HCT116 (cell line): ENCODE measurements at regions not wholly inside any gene's neighbourhood (a gene's known extent, or its start where the extent isn't known, plus 50 kb on each side); places are given as distances from the start of the nearest gene placed in this dataset.

Experiments used
- ATAC-seq: fragments of 200-7000 bp; cut with Tn5 transposase; 2 replicates; pipeline ENCODE4 v1.9.1; 2020; ENCODE audit warnings: mild to moderate bottlenecking, moderate library complexity
- BruUV-seq: library from RNA; stranded (reverse); fragments of 400-500 nt; replicated peaks from 2 replicates; lab custom pipeline; 2021; lab: Mats Ljungman, UMichigan
- CTCF ChIA-PET: fragments of 300-600 bp; sonication (Branson Sonifier 250); formaldehyde crosslinking; loops from one replicate; lab custom pipeline; 2021; ENCODE audit warnings: antibody characterized with exemption; lab: Charles Lee
- POLR2A ChIA-PET: fragments of 300-600, 350-600 bp; sonication (Branson Sonifier 250); formaldehyde crosslinking; loops from one replicate; lab custom pipeline; 2021; ENCODE audit warnings: antibody characterized with exemption; lab: Charles Lee
- RAD21 ChIA-PET, 2 experiments: fragments of 300-600 bp; sonication (Branson Sonifier 250); formaldehyde crosslinking; loops; one replicate each; lab custom pipeline; 2023; ENCODE audit warnings: low total read pairs in 2 of 2; ENCODE audit not compliant: uncharacterized antibody in 2 of 2, unreplicated experiment in 2 of 2, low non-redundant PET in 1 of 2; lab: Charles Lee
- DNase-seq: peaks from one replicate; pipeline ENCODE4 v3.0.0-alpha.2; 2010; ENCODE audit warnings: low read depth, low spot score
- H2AFZ ChIP-seq: fragments of 200-600 bp; shearing (Covaris generic), sonication (generic); 2 replicates; pipeline ENCODE4 v1.6.1; 2017; ENCODE audit warnings: low read depth, mixed run types, mixed read lengths, antibody characterized with exemption, low read length; ENCODE audit not compliant: poor library complexity, severe bottlenecking
- H3K27ac ChIP-seq: 2 replicates; pipeline ENCODE4 v1.5.1; 2012; ENCODE audit warnings: low read depth, low read length
- H3K27me3 ChIP-seq: fragments of 200-600 bp; sonication (generic); 2 replicates; pipeline ENCODE4 v1.6.1; 2016; ENCODE audit warnings: mixed run types, low read length, mixed read lengths; ENCODE audit not compliant: insufficient read depth
- H3K36me3 ChIP-seq, 2 experiments: fragments of 200-500 bp in 1 of 2; fragments of 200-600 bp in 1 of 2; sonication (Bioruptor generic) in 1 of 2; sonication (generic) in 1 of 2; 2 replicates each; pipeline versions ENCODE4 v1.5.1 to v1.6.1; 2014 to 2016; ENCODE audit warnings: low read length in 2 of 2, inconsistent platforms in 1 of 2, mixed read lengths in 1 of 2, mixed run types in 1 of 2; ENCODE audit not compliant: insufficient read depth in 2 of 2, control insufficient read depth in 1 of 2
- H3K4me1 ChIP-seq, 2 experiments: fragments of 200-600 bp in 1 of 2; sonication (generic) in 1 of 2; 2 replicates each; pipeline versions ENCODE4 v1.5.1 to v1.6.1; 2012 to 2017; ENCODE audit warnings: low read length in 2 of 2, inconsistent platforms in 1 of 2, mild to moderate bottlenecking in 1 of 2, mixed read lengths in 1 of 2, mixed run types in 1 of 2, moderate library complexity in 1 of 2; ENCODE audit not compliant: insufficient read depth in 2 of 2, control insufficient read depth in 1 of 2
- H3K4me2 ChIP-seq: fragments of 200-600 bp; sonication (generic); 2 replicates; pipeline ENCODE4 v1.6.1; 2017; ENCODE audit warnings: mixed run types, low read length, mixed read lengths
- H3K4me3 ChIP-seq, 2 experiments: fragments of 200-600 bp in 1 of 2; sonication (generic) in 1 of 2; replicated peaks in 1 of 2; 2 replicates each; pipeline ENCODE4 v1.5.1; 2011 to 2016; ENCODE audit warnings: low read length in 2 of 2, control low read depth in 1 of 2, low read depth in 1 of 2, mild to moderate bottlenecking in 1 of 2, mixed read lengths in 1 of 2, mixed run types in 1 of 2
- H3K79me2 ChIP-seq: fragments of 200-600 bp; sonication (generic); 2 replicates; pipeline ENCODE4 v1.6.1; 2017; ENCODE audit warnings: mild to moderate bottlenecking, mixed run types, low read length, moderate library complexity, mixed read lengths; ENCODE audit not compliant: insufficient read depth
- H3K9ac ChIP-seq: fragments of 200-600 bp; sonication (generic); 2 replicates; pipeline ENCODE4 v1.6.1; 2016; ENCODE audit warnings: low read length, mixed read lengths
- H3K9me2 ChIP-seq: fragments of 200-600 bp; sonication (generic), shearing (Covaris generic); 2 replicates; pipeline ENCODE4 v1.6.1; 2017; ENCODE audit warnings: mixed run types, mild to moderate bottlenecking, moderate library complexity; ENCODE audit not compliant: insufficient read depth
- H3K9me3 ChIP-seq, 2 experiments: fragments of 200-500 bp in 1 of 2; fragments of 200-600 bp in 1 of 2; sonication (Bioruptor generic) in 1 of 2; sonication (generic) in 1 of 2; 2 replicates each; pipeline ENCODE4 v1.6.1; 2014 to 2017; ENCODE audit warnings: low read length in 2 of 2, mixed read lengths in 2 of 2, inconsistent platforms in 1 of 2, low read depth in 1 of 2, mild to moderate bottlenecking in 1 of 2, mixed run types in 1 of 2, moderate library complexity in 1 of 2; ENCODE audit not compliant: control insufficient read depth in 1 of 2, insufficient read depth in 1 of 2
- H4K20me1 ChIP-seq: fragments of 200-600 bp; sonication (generic), shearing (Covaris generic); 2 replicates; pipeline ENCODE4 v1.6.1; 2017; ENCODE audit warnings: mixed run types, mild to moderate bottlenecking, moderate library complexity; ENCODE audit not compliant: insufficient read depth
- ATF3 ChIP-seq: IDR thresholded peaks from 2 replicates; pipeline ENCODE4 v1.6.1; 2012
- CTCF ChIP-seq, 3 experiments: fragments of 200-600 bp in 1 of 3; sonication (generic) in 1 of 3; IDR thresholded peaks in 2 of 3; conservative IDR thresholded peaks in 1 of 3; 2 replicates each; pipeline ENCODE4 v1.5.1; 2012 to 2017; ENCODE audit warnings: low read depth in 2 of 3, low read length in 2 of 3, antibody characterized with exemption in 1 of 3, borderline replicate concordance in 1 of 3, control low read depth in 1 of 3, mild to moderate bottlenecking in 1 of 3, mixed read lengths in 1 of 3, mixed run types in 1 of 3, moderate library complexity in 1 of 3; ENCODE audit not compliant: insufficient read depth in 1 of 3
- EGR1 ChIP-seq: IDR thresholded peaks from 2 replicates; pipeline ENCODE4 v1.6.1; 2012; ENCODE audit warnings: low read depth
- ELF1 ChIP-seq: IDR thresholded peaks from 2 replicates; pipeline ENCODE4 v1.6.1; 2012; ENCODE audit warnings: low read depth, borderline replicate concordance
- EZH2 ChIP-seq: fragments of 200-600 bp; sonication (generic); IDR thresholded peaks from 2 replicates; pipeline ENCODE4 v1.6.1; 2017; ENCODE audit warnings: antibody characterized with exemption, mixed run types
- EZH2phosphoT487 ChIP-seq: fragments of 200-600 bp; IDR thresholded peaks from 2 replicates; pipeline ENCODE4 v1.6.1; 2018; ENCODE audit warnings: antibody characterized with exemption, borderline replicate concordance
- FOSL1 ChIP-seq: IDR thresholded peaks from 2 replicates; pipeline ENCODE4 v1.6.1; 2012; ENCODE audit warnings: low read depth
- JUND ChIP-seq: IDR thresholded peaks from 2 replicates; pipeline ENCODE4 v1.6.1; 2012
- MAX ChIP-seq: IDR thresholded peaks from 2 replicates; pipeline ENCODE4 v1.6.1; 2012
- POLR2A ChIP-seq: IDR thresholded peaks from 2 replicates; pipeline ENCODE4 v1.7.0; 2011; ENCODE audit warnings: borderline replicate concordance; ENCODE audit not compliant: insufficient read depth, insufficient read length; ENCODE audit errors: extremely low read depth
- POLR2AphosphoS5 ChIP-seq: IDR thresholded peaks from 2 replicates; pipeline ENCODE4 v1.6.1; 2011; ENCODE audit warnings: mild to moderate bottlenecking, low read depth, low read length, moderate library complexity
- RAD21 ChIP-seq: IDR thresholded peaks from 2 replicates; pipeline ENCODE4 v1.6.1; 2012; ENCODE audit warnings: low read depth, mild to moderate bottlenecking
- REST ChIP-seq: IDR thresholded peaks from 2 replicates; pipeline ENCODE4 v1.6.1; 2012; ENCODE audit warnings: low read depth
- SIN3A ChIP-seq: IDR thresholded peaks from 2 replicates; pipeline ENCODE4 v1.6.1; 2012; ENCODE audit warnings: low read depth
- SP1 ChIP-seq: IDR thresholded peaks from 2 replicates; pipeline ENCODE4 v1.6.1; 2012; ENCODE audit warnings: low read depth
- SRF ChIP-seq: IDR thresholded peaks from 2 replicates; pipeline ENCODE4 v1.6.1; 2012; ENCODE audit warnings: low read depth
- TCF7L2 ChIP-seq: IDR thresholded peaks from 2 replicates; pipeline ENCODE4 v1.7.0; 2011; ENCODE audit warnings: borderline replicate concordance, inconsistent platforms; ENCODE audit not compliant: insufficient read depth, insufficient read length; ENCODE audit errors: extremely low read depth
- ZBTB33 ChIP-seq: IDR thresholded peaks from 2 replicates; pipeline ENCODE4 v1.6.1; 2011; ENCODE audit warnings: mild to moderate bottlenecking, low read length, moderate library complexity; ENCODE audit not compliant: insufficient replicate concordance; ENCODE audit errors: extremely low read depth
- ZFX ChIP-seq: fragments of 450-650 bp; IDR thresholded peaks from 2 replicates; pipeline ENCODE4 v1.6.1; 2017
- ZNF274 ChIP-seq: fragments of 200-500 bp; sonication (Bioruptor generic); IDR thresholded peaks from 2 replicates; pipeline ENCODE4 v1.6.1; 2014; ENCODE audit warnings: mild to moderate bottlenecking, low read depth, low read length, inconsistent platforms
- intact Hi-C: fragments of 100-400 bp; cut with micrococcal nuclease; formaldehyde crosslinking; loops from 2 replicates; pipeline ENCODE4 v1.10.0; 2022

- H2AFZ ChIP-seq: no peak overlapping the region
- TF ChIP-seq EGR1 (no peak), POLR2A (no peak), ZBTB33 (no peak), ATF3 (no peak), CTCF (IDR thresholded peaks at IDR 0.05 in 2 of 3, conservative IDR thresholded peaks at IDR 0.05 in 1 of 3; ENCODE audit: borderline replicate concordance in 1 of 3, insufficient read depth in 1 of 3, low read depth in 2 of 3, low read length in 2 of 3) (no peak), TCF7L2 (no peak), ZFX (no peak), JUND (no peak), ZNF274 (no peak), EZH2phosphoT487 (no peak), SRF (no peak), ELF1 (no peak), POLR2AphosphoS5 (no peak), REST (no peak), RAD21 (no peak), EZH2 (no peak), SIN3A (no peak), MAX (no peak), FOSL1 (no peak), SP1 (no peak)
- no peak overlapping the region for H3K27ac ChIP-seq
- DNase-seq (no peak), ATAC-seq (no peak)
- H3K79me2 ChIP-seq: no peaks in the 10 kb centered on the region
- BruUV-seq: no TSS peak
- ChIA-PET CTCF (no interaction called here), POLR2A (no interaction called here), RAD21 (interaction anchor here in 1 of 2 experiments (0.6 kb wide), 1 partner anchor 23 kb away, joined by 6 read pairs; no protein-coding TSS in a partner anchor)
- intact Hi-C loops: no loop called here
- no peaks in the 10 kb centered on the region for H3K36me3 ChIP-seq
- H4K20me1 ChIP-seq: no peaks in the 10 kb centered on the region
- H3K4me2 ChIP-seq: no peak overlapping the region
- H3K9ac ChIP-seq: no peak overlapping the region
- H3K4me1 ChIP-seq: no peaks in the 10 kb centered on the region; a peak in 1 of 4 replicates
- peaks cover 57 to 63% of the 10 kb centered on the region in 2 experiments; a peak in 2 of 4 replicates for H3K9me3 ChIP-seq
- no peak overlapping the region for H3K4me3 ChIP-seq
- H3K9me2 ChIP-seq: no peaks in the 10 kb centered on the region
- H3K27me3 ChIP-seq: no peaks in the 10 kb centered on the region
These were observed 56.1 kb upstream of the MAF start for GRCh38 chr16:79656553-79657115.
